ENCODE measurements at regions not wholly inside any gene's neighbourhood (a gene's known extent, or its start where the extent isn't known, plus 50 kb on each side); places are given as distances from the start of the nearest gene placed in this dataset.

- TF ChIP-seq CTCF (IDR thresholded peaks at IDR 0.05) (no peak), POLR2AphosphoS5 (IDR thresholded peaks at IDR 0.05; ENCODE audit: insufficient read depth in 1 of 2, low read depth in 1 of 2) (no peak), POLR2A (IDR thresholded peaks at IDR 0.05) (no peak)
These were observed 233.1 kb upstream of the DKK2 start for GRCh38 chr4:107269175-107269574.
